H1 (cell line): ENCODE measurements at regions not wholly inside any gene's neighbourhood (a gene's known extent, or its start where the extent isn't known, plus 50 kb on each side); places are given as distances from the start of the nearest gene placed in this dataset.

ENCODE experiments used
- CTCF ChIA-PET: fragments of 300-600 bp; sonication (Branson Sonifier 250); formaldehyde crosslinking; loops from one replicate; lab custom pipeline; 2021; ENCODE audit not compliant: partially characterized antibody; lab: Charles Lee
- POLR2A ChIA-PET: fragments of 300-600 bp; sonication (Branson Sonifier 250); formaldehyde crosslinking; loops from one replicate; lab custom pipeline; 2021; ENCODE audit warnings: inconsistent platforms; ENCODE audit not compliant: partially characterized antibody; lab: Charles Lee
- DNase-seq, 2 experiments: peaks; one replicate each; pipeline versions ENCODE4 v3.0.0 to v3.0.0-alpha.2; 2010 to 2022; ENCODE audit warnings: low spot score in 2 of 2, low read depth in 1 of 2, mixed read lengths in 1 of 2
- FAIRE-seq: peaks from 2 replicates; lab custom pipeline; 2011; peaks lifted over from hg19 to GRCh38; lab: Jason Lieb, UNC
- H2AFZ ChIP-seq: 2 replicates; pipeline ENCODE4 v1.8.1; 2012; ENCODE audit warnings: low read length, inconsistent platforms
- H2AK5ac ChIP-seq: 2 replicates; pipeline ENCODE4 v1.6.1; 2013; ENCODE audit warnings: low read depth, low read length
- H2BK120ac ChIP-seq: replicated peaks from 2 replicates; pipeline ENCODE3; 2013; ENCODE audit warnings: low read depth, low read length, inconsistent platforms
- H2BK12ac ChIP-seq: 2 replicates; pipeline ENCODE4 v1.6.1; 2013; ENCODE audit warnings: low read depth, low read length
- H2BK15ac ChIP-seq: 2 replicates; pipeline ENCODE4 v1.6.1; 2013; ENCODE audit warnings: low read length
- H2BK20ac ChIP-seq: 2 replicates; pipeline ENCODE4 v1.6.1; 2013; ENCODE audit warnings: low read length
- H2BK5ac ChIP-seq: 2 replicates; pipeline ENCODE4 v1.6.1; 2013; ENCODE audit warnings: low read depth, low read length
- H3K14ac ChIP-seq: 2 replicates; pipeline ENCODE4 v1.6.1; 2013; ENCODE audit warnings: inconsistent platforms; ENCODE audit not compliant: insufficient read length
- H3K18ac ChIP-seq: 2 replicates; pipeline ENCODE4 v1.6.1; 2013; ENCODE audit warnings: low read length; ENCODE audit errors: extremely low read depth
- H3K23ac ChIP-seq: 2 replicates; pipeline ENCODE4 v1.6.1; 2013; ENCODE audit warnings: inconsistent platforms; ENCODE audit not compliant: insufficient read length
- H3K23me2 ChIP-seq: 2 replicates; pipeline ENCODE4 v1.6.1; 2013; ENCODE audit warnings: low read depth, low read length
- H3K27ac ChIP-seq: 2 replicates; pipeline ENCODE4 v1.6.1; 2011; ENCODE audit warnings: low read depth, low read length, inconsistent platforms
- H3K27me3 ChIP-seq, 4 experiments: replicated peaks in 1 of 4; 1 replicate in 1 of 4; 2 replicates in 3 of 4; pipeline versions ENCODE4 v1.6.1 to v1.8.1; 2011 to 2013; ENCODE audit warnings: low read length in 3 of 4, mild to moderate bottlenecking in 3 of 4, inconsistent platforms in 2 of 4, mixed read lengths in 2 of 4, moderate library complexity in 1 of 4; ENCODE audit not compliant: control insufficient read depth in 3 of 4, insufficient read depth in 3 of 4; ENCODE audit errors: extremely low read depth in 1 of 4
- H3K36me3 ChIP-seq, 4 experiments: 2 replicates each; pipeline versions ENCODE4 v1.6.1 to v1.8.1; 2011 to 2013; ENCODE audit warnings: mild to moderate bottlenecking in 4 of 4, low read length in 3 of 4, moderate library complexity in 2 of 4, control low read depth in 1 of 4, inconsistent platforms in 1 of 4; ENCODE audit not compliant: insufficient read depth in 4 of 4, control insufficient read depth in 2 of 4
- H3K4ac ChIP-seq: replicated peaks from 2 replicates; pipeline ENCODE3; 2013; ENCODE audit warnings: low read length, low read depth, mixed read lengths, inconsistent platforms; ENCODE audit not compliant: insufficient read length
- H3K4me1 ChIP-seq, 4 experiments: replicated peaks in 1 of 4; 1 replicate in 1 of 4; 2 replicates in 3 of 4; pipeline versions ENCODE4 v1.6.1 to v1.8.1; 2011 to 2013; ENCODE audit warnings: low read length in 3 of 4, inconsistent platforms in 2 of 4, mixed read lengths in 1 of 4; ENCODE audit not compliant: insufficient read depth in 4 of 4, control insufficient read depth in 3 of 4
- H3K4me2 ChIP-seq, 2 experiments: 2 replicates each; pipeline versions ENCODE4 v1.6.1 to v1.8.1; 2011 to 2013; ENCODE audit warnings: low read depth in 2 of 2, low read length in 2 of 2, control low read depth in 1 of 2, inconsistent platforms in 1 of 2, mild to moderate bottlenecking in 1 of 2; ENCODE audit not compliant: insufficient read depth in 1 of 2
- H3K4me3 ChIP-seq, 4 experiments: fragments of 200-600, 300-600 bp in 1 of 4; sonication (generic), shearing (Covaris generic), sonication (Bioruptor Twin) in 1 of 4; 2 replicates each; pipeline versions ENCODE4 v1.5.1 to v1.8.1; 2011 to 2016; ENCODE audit warnings: low read length in 4 of 4, low read depth in 3 of 4, control low read depth in 2 of 4, inconsistent platforms in 2 of 4, mild to moderate bottlenecking in 2 of 4, mixed read lengths in 1 of 4, moderate library complexity in 1 of 4; ENCODE audit not compliant: insufficient read depth in 2 of 4; ENCODE audit errors: extremely low read depth in 1 of 4
- H3K56ac ChIP-seq: replicated peaks from 2 replicates; pipeline ENCODE3; 2013; ENCODE audit warnings: low read depth, mild to moderate bottlenecking, mixed read lengths, low read length, inconsistent platforms; ENCODE audit not compliant: insufficient read length
- H3K79me1 ChIP-seq: 2 replicates; pipeline ENCODE4 v1.6.1; 2013; ENCODE audit warnings: low read depth, low read length, control low read depth
- H3K79me2 ChIP-seq, 2 experiments: 2 replicates each; pipeline versions ENCODE4 v1.6.1 to v1.8.1; 2012 to 2013; ENCODE audit warnings: low read length in 2 of 2, mild to moderate bottlenecking in 2 of 2, inconsistent platforms in 1 of 2; ENCODE audit not compliant: insufficient read depth in 2 of 2, control insufficient read depth in 1 of 2
- H3K9ac ChIP-seq, 4 experiments: replicated peaks in 1 of 4; 1 replicate in 1 of 4; 2 replicates in 3 of 4; pipeline versions ENCODE4 v1.6.1 to v1.8.1; 2011 to 2013; ENCODE audit warnings: low read depth in 3 of 4, low read length in 3 of 4, control low read depth in 2 of 4, mild to moderate bottlenecking in 2 of 4, moderate library complexity in 2 of 4, inconsistent platforms in 1 of 4; ENCODE audit errors: extremely low read depth in 1 of 4
- H3K9me3 ChIP-seq, 2 experiments: 2 replicates each; pipeline versions ENCODE4 v1.6.1 to v1.8.1; 2012 to 2013; ENCODE audit warnings: mild to moderate bottlenecking in 2 of 2, moderate library complexity in 2 of 2, control low read depth in 1 of 2, inconsistent platforms in 1 of 2, low read depth in 1 of 2, low read length in 1 of 2, mixed read lengths in 1 of 2; ENCODE audit not compliant: insufficient read depth in 2 of 2
- H4K20me1 ChIP-seq, 2 experiments: replicated peaks in 1 of 2; 2 replicates each; pipeline versions ENCODE3 to v1.8.1; 2011 to 2013; ENCODE audit warnings: inconsistent platforms in 2 of 2, low read length in 2 of 2, mild to moderate bottlenecking in 1 of 2; ENCODE audit not compliant: insufficient read depth in 2 of 2, control insufficient read depth in 1 of 2
- H4K5ac ChIP-seq: 2 replicates; pipeline ENCODE4 v1.6.1; 2013; ENCODE audit warnings: low read length, low read depth, mixed read lengths, inconsistent platforms; ENCODE audit not compliant: insufficient read length
- H4K8ac ChIP-seq: 2 replicates; pipeline ENCODE4 v1.8.0; 2013; ENCODE audit warnings: mild to moderate bottlenecking, moderate library complexity, low read length, inconsistent platforms; ENCODE audit not compliant: insufficient read depth; ENCODE audit errors: extremely low read depth
- H4K91ac ChIP-seq: replicated peaks from 2 replicates; pipeline ENCODE3; 2013; ENCODE audit warnings: low read length, mixed read lengths, inconsistent platforms; ENCODE audit not compliant: insufficient read length
- CEBPB ChIP-seq: IDR thresholded peaks from 2 replicates; pipeline ENCODE4 v1.6.1; 2012; ENCODE audit warnings: low read depth, low read length
- SP1 ChIP-seq: IDR thresholded peaks from 2 replicates; pipeline ENCODE4 v1.6.1; 2011; ENCODE audit warnings: low read depth, low read length
- TAF1 ChIP-seq: IDR thresholded peaks from 2 replicates; pipeline ENCODE4 v1.6.1; 2011; ENCODE audit warnings: mild to moderate bottlenecking, low read depth, low read length
- WGBS, 2 experiments: shearing (Covaris generic) in 1 of 2; methylation state at CpG; one replicate each; pipeline versions ENCODE4 v1.1.6 to v1.1.7; 2013 to 2015; ENCODE audit warnings: low lambda C conversion rate in 2 of 2, mixed read lengths in 2 of 2, inconsistent platforms in 1 of 2, low coverage in 1 of 2, missing lambda C conversion rate in 1 of 2; ENCODE audit not compliant: insufficient replicate concordance in 2 of 2, insufficient coverage in 1 of 2, insufficient read length in 1 of 2; ENCODE audit errors: extremely low coverage in 1 of 2, missing lambda C conversion rate in 1 of 2; 5-methylcytosine and 5-hydroxymethylcytosine counted together

GRCh38 chr1:4395676-4396075 lies 258.7 kb upstream of the AJAP1 start:
- WGBS, 2 experiments = 87% methylated on average over 5 of the region's 5 CpGs; no CpG with 5 or more reads in 1 of the 2 experiments
- no peak overlapping the region for H3K4ac ChIP-seq
- no peak overlapping the region for H3K14ac ChIP-seq
- H3K4me1 ChIP-seq = no peaks in the 10 kb centered on the region
- peaks cover 2% of the 10 kb centered on the region; the same call in 1 of the 2 replicates for H3K23me2 ChIP-seq
- no peak overlapping the region for H3K4me2 ChIP-seq
- no peaks in the 10 kb centered on the region for H4K20me1 ChIP-seq
- no peak overlapping the region for H4K91ac ChIP-seq
- H3K18ac ChIP-seq = no peak overlapping the region
- peaks cover 28 to 58% of the 10 kb centered on the region in 2 experiments for H3K9me3 ChIP-seq
- no peak overlapping the region for H2BK15ac ChIP-seq
- no peak overlapping the region for H2BK5ac ChIP-seq
- no peak overlapping the region for H2BK20ac ChIP-seq
- no peak overlapping the region for H3K4me3 ChIP-seq
- H3K23ac ChIP-seq = no peak overlapping the region
- ChIA-PET POLR2A (no interaction called here), CTCF (no interaction called here)
- no peak overlapping the region for H3K27ac ChIP-seq
- H3K27me3 ChIP-seq = no peaks in the 10 kb centered on the region
- H3K79me1 ChIP-seq = no peaks in the 10 kb centered on the region
- DNase-seq (no peak), FAIRE-seq (no peak)
- H2BK12ac ChIP-seq = no peak overlapping the region
- no peaks in the 10 kb centered on the region for H3K79me2 ChIP-seq
- H2AK5ac ChIP-seq = no peak overlapping the region
- H3K9ac ChIP-seq = no peak overlapping the region
- no peak overlapping the region for H2BK120ac ChIP-seq
- no peak overlapping the region for H4K5ac ChIP-seq
- no peak overlapping the region for H2AFZ ChIP-seq
- H4K8ac ChIP-seq = no peak overlapping the region
- H3K56ac ChIP-seq = no peak overlapping the region
- no peaks in the 10 kb centered on the region for H3K36me3 ChIP-seq
- TF ChIP-seq TAF1 (no peak), SP1 (no peak), CEBPB (no peak)
